ENCODE measurements at regions not wholly inside any gene's neighbourhood (a gene's known extent, or its start where the extent isn't known, plus 50 kb on each side); places are given as distances from the start of the nearest gene placed in this dataset.

DNA sequence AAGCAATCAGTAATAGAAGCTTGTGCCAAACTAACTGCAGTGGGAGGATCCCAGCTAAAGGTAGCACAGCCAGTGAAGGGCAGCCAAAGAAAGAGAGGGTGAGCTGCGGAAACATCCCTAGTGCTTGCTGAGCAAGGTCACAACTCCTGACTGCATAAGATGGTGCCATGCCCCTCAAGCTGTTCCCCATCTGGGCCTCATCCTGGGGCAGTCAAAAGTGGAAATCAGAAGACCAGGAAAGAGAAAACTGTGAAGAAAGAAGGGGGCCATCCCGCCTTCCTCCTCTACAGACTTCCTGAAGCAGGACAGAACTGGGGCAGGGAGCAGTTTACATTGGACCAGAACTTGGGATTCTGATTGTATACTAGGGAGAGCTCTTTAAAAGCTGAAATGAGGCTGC lies 159.2 kb downstream of the TNFSF13B start:
- H3K9ac ChIP-seq (ENCODE audit: low read length): no peak overlapping the region
- H3K23ac ChIP-seq (ENCODE audit: low read length in 2 of 2): no peak overlapping the region
- no peak overlapping the region for H3K18ac ChIP-seq (ENCODE audit: low read depth in 1 of 2, low read length in 2 of 2)
- 92% methylated on average over 2 of the region's 2 CpGs for WGBS
- H2BK5ac ChIP-seq (ENCODE audit: low read depth, low read length, poor library complexity, severe bottlenecking): no peak overlapping the region
- no peak overlapping the region for H2BK12ac ChIP-seq (ENCODE audit: low read length in 2 of 2)
- H3K27me3 ChIP-seq (ENCODE audit: control insufficient read depth in 1 of 2, insufficient read depth in 1 of 2, low read length in 2 of 2): no peaks in the 10 kb centered on the region
- H3K79me1 ChIP-seq (replicated peaks; ENCODE audit: low read length, poor library complexity, severe bottlenecking): no peaks in the 10 kb centered on the region
- H3K4me1 ChIP-seq (ENCODE audit: control insufficient read depth, insufficient read depth, low read depth, low read length): no peaks in the 10 kb centered on the region
- peaks cover 3% of the 10 kb centered on the region for H3K9me3 ChIP-seq (ENCODE audit: control insufficient read depth, low read length)
- H2BK15ac ChIP-seq (ENCODE audit: low read depth, poor library complexity, severe bottlenecking): no peak overlapping the region
- H3K4me2 ChIP-seq (ENCODE audit: low read length, poor library complexity, severe bottlenecking): no peak overlapping the region
- H2BK120ac ChIP-seq (ENCODE audit: low read depth, low read length): no peak overlapping the region
- no peak overlapping the region for H2AK5ac ChIP-seq (ENCODE audit: low read length, severe bottlenecking)
- H3K14ac ChIP-seq (ENCODE audit: low read length in 2 of 2): no peak overlapping the region
- H2AFZ ChIP-seq (ENCODE audit: low read depth, low read length): no peak overlapping the region
- H3K27ac ChIP-seq (ENCODE audit: low read length, poor library complexity, severe bottlenecking): no peak overlapping the region
- H3K4me3 ChIP-seq (ENCODE audit: insufficient read depth in 1 of 2, low read depth in 1 of 2, low read length in 2 of 2): no peak overlapping the region
- H3K36me3 ChIP-seq (ENCODE audit: control insufficient read depth in 1 of 2, insufficient read depth in 2 of 2, low read depth in 1 of 2, low read length in 2 of 2): no peaks in the 10 kb centered on the region
- H4K91ac ChIP-seq (ENCODE audit: low read length): no peak overlapping the region
- H3K4ac ChIP-seq (ENCODE audit: low read depth in 1 of 2, low read length in 2 of 2): no peak overlapping the region
- no peak overlapping the region for H4K8ac ChIP-seq (ENCODE audit: low read length)
- DNase-seq: no peak

DNA sequence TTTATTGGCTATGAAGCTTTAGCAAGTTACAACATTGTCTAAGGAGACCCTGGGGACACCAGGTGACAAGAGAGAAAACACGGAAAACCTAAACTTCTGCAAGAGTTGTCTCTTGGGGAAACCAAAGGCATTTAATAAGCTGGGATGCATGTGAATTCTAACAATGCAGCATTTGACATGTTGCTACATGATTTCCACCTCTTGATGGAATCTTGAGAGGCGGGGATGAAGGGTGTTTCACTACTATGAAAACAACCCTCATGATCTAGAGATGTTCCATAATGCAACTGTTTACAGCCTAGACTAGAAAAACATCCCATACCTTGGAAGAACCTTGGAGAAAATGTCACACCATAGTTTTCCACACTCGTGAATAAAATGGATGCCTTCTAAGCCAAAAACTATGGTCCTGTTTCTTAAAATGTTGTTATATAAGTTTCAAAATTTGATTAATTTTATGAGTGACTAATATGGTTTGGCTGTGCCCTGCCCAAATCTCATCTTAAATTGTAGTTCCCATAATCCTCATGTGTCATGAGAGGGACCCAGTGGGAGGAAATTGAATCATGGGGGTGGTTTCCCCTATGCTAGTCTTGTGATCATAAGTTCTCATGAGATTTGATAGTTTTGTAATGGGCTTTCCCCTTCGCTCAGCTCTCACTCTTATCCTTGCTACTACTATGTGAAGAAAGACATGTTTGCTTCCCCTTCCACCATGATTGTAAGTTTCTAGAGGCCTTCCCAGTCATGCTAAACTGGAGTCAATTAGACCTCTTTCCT lies 164.6 kb downstream of the TNFSF13B start:
- Histone ChIP-seq H3K23ac (ENCODE audit: low read length in 2 of 2) (no peak overlapping the region), H3K79me1 (replicated peaks; ENCODE audit: low read length, poor library complexity, severe bottlenecking) (no peaks in the 10 kb centered on the region), H2BK12ac (ENCODE audit: low read length in 2 of 2) (no peak overlapping the region), H2AFZ (ENCODE audit: low read depth, low read length) (no peak overlapping the region), H3K27ac (ENCODE audit: low read length, poor library complexity, severe bottlenecking) (no peak overlapping the region), H3K36me3 (ENCODE audit: control insufficient read depth in 1 of 2, insufficient read depth in 2 of 2, low read depth in 1 of 2, low read length in 2 of 2) (no peaks in the 10 kb centered on the region), H2AK5ac (ENCODE audit: low read length, severe bottlenecking) (no peak overlapping the region), H3K4me3 (ENCODE audit: insufficient read depth in 1 of 2, low read depth in 1 of 2, low read length in 2 of 2) (no peak overlapping the region), H4K91ac (ENCODE audit: low read length) (no peak overlapping the region), H3K27me3 (ENCODE audit: control insufficient read depth in 1 of 2, insufficient read depth in 1 of 2, low read length in 2 of 2) (no peaks in the 10 kb centered on the region), H3K18ac (ENCODE audit: low read depth in 1 of 2, low read length in 2 of 2) (no peak overlapping the region), H2BK15ac (ENCODE audit: low read depth, poor library complexity, severe bottlenecking) (no peak overlapping the region), H3K4me2 (ENCODE audit: low read length, poor library complexity, severe bottlenecking) (no peak overlapping the region), H4K8ac (ENCODE audit: low read length) (no peak overlapping the region), H3K4me1 (ENCODE audit: control insufficient read depth, insufficient read depth, low read depth, low read length) (no peaks in the 10 kb centered on the region), H3K9me3 (ENCODE audit: control insufficient read depth, low read length) (peaks cover 3% of the 10 kb centered on the region), H3K4ac (ENCODE audit: low read depth in 1 of 2, low read length in 2 of 2) (no peak overlapping the region), H3K14ac (ENCODE audit: low read length in 2 of 2) (no peak overlapping the region), H2BK120ac (ENCODE audit: low read depth, low read length) (no peak overlapping the region), H3K9ac (ENCODE audit: low read length) (no peak overlapping the region), H2BK5ac (ENCODE audit: low read depth, low read length, poor library complexity, severe bottlenecking) (no peak overlapping the region)
- WGBS: 82% methylated on average over 3 of the region's 4 CpGs
- no peak for DNase-seq

DNA sequence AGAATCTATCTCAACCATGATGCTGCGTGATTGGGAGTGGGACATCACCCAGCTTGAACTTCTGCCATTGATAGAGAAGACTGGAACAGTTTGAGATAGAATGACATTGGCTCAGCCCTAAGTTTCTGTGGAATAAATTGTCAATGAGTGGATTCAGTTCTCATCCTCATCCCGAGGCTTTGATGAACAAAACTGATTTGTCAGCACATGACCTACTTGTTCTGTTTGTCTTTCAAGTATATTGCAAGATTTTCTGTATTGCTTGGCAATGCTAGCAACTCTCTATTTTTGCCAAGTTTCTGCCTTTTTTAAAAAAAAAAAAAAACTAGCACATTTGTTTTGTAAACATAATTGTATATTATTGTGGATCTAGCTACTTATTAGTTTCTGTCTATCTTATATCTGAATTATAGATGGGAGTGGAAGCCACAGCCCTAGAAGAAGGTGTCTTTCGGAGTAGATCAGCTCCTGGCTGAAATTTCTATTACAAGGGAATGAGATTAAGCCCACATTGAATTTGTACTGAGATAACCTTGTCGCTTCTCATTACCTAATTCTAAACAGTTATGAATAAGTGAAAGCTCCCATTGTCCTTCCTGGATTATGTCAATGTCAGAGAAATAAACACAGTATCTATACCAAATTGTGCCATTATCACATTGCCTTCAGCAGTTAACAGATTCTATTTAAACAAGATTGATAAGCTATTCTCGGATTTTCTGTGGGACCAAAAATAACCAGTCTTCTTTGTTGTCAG lies 166.1 kb downstream of the TNFSF13B start:
- Histone ChIP-seq H2BK12ac (ENCODE audit: low read length in 2 of 2) (no peak overlapping the region), H3K4ac (ENCODE audit: low read depth in 1 of 2, low read length in 2 of 2) (no peak overlapping the region), H3K18ac (ENCODE audit: low read depth in 1 of 2, low read length in 2 of 2) (no peak overlapping the region), H3K23ac (ENCODE audit: low read length in 2 of 2) (no peak overlapping the region), H4K91ac (ENCODE audit: low read length) (no peak overlapping the region), H2BK5ac (ENCODE audit: low read depth, low read length, poor library complexity, severe bottlenecking) (no peak overlapping the region), H3K14ac (ENCODE audit: low read length in 2 of 2) (no peak overlapping the region), H3K4me2 (ENCODE audit: low read length, poor library complexity, severe bottlenecking) (no peak overlapping the region), H3K79me1 (replicated peaks; ENCODE audit: low read length, poor library complexity, severe bottlenecking) (no peaks in the 10 kb centered on the region), H3K9ac (ENCODE audit: low read length) (no peak overlapping the region), H4K8ac (ENCODE audit: low read length) (no peak overlapping the region), H3K27me3 (ENCODE audit: control insufficient read depth in 1 of 2, insufficient read depth in 1 of 2, low read length in 2 of 2) (no peaks in the 10 kb centered on the region), H3K36me3 (ENCODE audit: control insufficient read depth in 1 of 2, insufficient read depth in 2 of 2, low read depth in 1 of 2, low read length in 2 of 2) (no peaks in the 10 kb centered on the region), H2BK15ac (ENCODE audit: low read depth, poor library complexity, severe bottlenecking) (no peak overlapping the region), H2BK120ac (ENCODE audit: low read depth, low read length) (no peak overlapping the region), H2AFZ (ENCODE audit: low read depth, low read length) (no peak overlapping the region), H3K9me3 (ENCODE audit: control insufficient read depth, low read length) (peaks cover 1% of the 10 kb centered on the region), H3K4me1 (ENCODE audit: control insufficient read depth, insufficient read depth, low read depth, low read length) (no peaks in the 10 kb centered on the region), H2AK5ac (ENCODE audit: low read length, severe bottlenecking) (no peak overlapping the region), H3K4me3 (ENCODE audit: insufficient read depth in 1 of 2, low read depth in 1 of 2, low read length in 2 of 2) (no peak overlapping the region), H3K27ac (ENCODE audit: low read length, poor library complexity, severe bottlenecking) (no peak overlapping the region)
- 75% methylated on average over 2 of the region's 5 CpGs for WGBS
- DNase-seq: no peak

DNA sequence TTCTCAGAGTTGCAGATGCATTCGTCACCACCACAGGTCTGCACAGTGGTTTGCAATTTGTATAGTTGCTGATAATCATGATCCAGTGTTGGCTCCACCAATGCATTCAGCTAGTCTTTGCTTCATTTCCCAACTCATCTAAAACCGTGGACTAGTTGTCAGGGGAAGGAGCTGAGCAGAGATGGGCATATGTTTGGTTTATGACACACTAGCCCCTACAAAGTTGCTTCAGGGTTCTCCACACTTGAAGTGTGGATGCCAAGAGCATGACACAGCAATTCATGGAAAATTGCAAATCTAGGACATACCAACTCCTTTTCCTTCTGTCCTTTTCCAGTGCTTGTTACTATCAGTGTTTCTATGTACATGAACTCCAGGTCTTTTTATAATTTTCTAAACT lies 168.0 kb downstream of the TNFSF13B start:
- no peak for DNase-seq
- Histone ChIP-seq H3K23ac (ENCODE audit: low read length in 2 of 2) (no peak overlapping the region), H3K9ac (ENCODE audit: low read length) (no peak overlapping the region), H3K4ac (ENCODE audit: low read depth in 1 of 2, low read length in 2 of 2) (no peak overlapping the region), H3K4me3 (ENCODE audit: insufficient read depth in 1 of 2, low read depth in 1 of 2, low read length in 2 of 2) (no peak overlapping the region), H2AFZ (ENCODE audit: low read depth, low read length) (no peak overlapping the region), H2BK15ac (ENCODE audit: low read depth, poor library complexity, severe bottlenecking) (no peak overlapping the region), H3K27me3 (ENCODE audit: control insufficient read depth in 1 of 2, insufficient read depth in 1 of 2, low read length in 2 of 2) (no peaks in the 10 kb centered on the region), H3K4me2 (ENCODE audit: low read length, poor library complexity, severe bottlenecking) (no peak overlapping the region), H3K18ac (ENCODE audit: low read depth in 1 of 2, low read length in 2 of 2) (no peak overlapping the region), H2AK5ac (ENCODE audit: low read length, severe bottlenecking) (no peak overlapping the region), H2BK5ac (ENCODE audit: low read depth, low read length, poor library complexity, severe bottlenecking) (no peak overlapping the region), H4K8ac (ENCODE audit: low read length) (no peak overlapping the region), H4K91ac (ENCODE audit: low read length) (no peak overlapping the region), H3K79me1 (replicated peaks; ENCODE audit: low read length, poor library complexity, severe bottlenecking) (no peaks in the 10 kb centered on the region), H2BK120ac (ENCODE audit: low read depth, low read length) (no peak overlapping the region), H3K14ac (ENCODE audit: low read length in 2 of 2) (no peak overlapping the region), H2BK12ac (ENCODE audit: low read length in 2 of 2) (no peak overlapping the region), H3K9me3 (ENCODE audit: control insufficient read depth, low read length) (peaks cover 2% of the 10 kb centered on the region), H3K36me3 (ENCODE audit: control insufficient read depth in 1 of 2, insufficient read depth in 2 of 2, low read depth in 1 of 2, low read length in 2 of 2) (no peaks in the 10 kb centered on the region), H3K4me1 (ENCODE audit: control insufficient read depth, insufficient read depth, low read depth, low read length) (no peaks in the 10 kb centered on the region), H3K27ac (ENCODE audit: low read length, poor library complexity, severe bottlenecking) (no peak overlapping the region)
- WGBS: 87% methylated on average over 2 of the region's 2 CpGs

Data from mesenchymal stem cell (in vitro differentiated cells and primary cell).